ENCODE measurements at regions not wholly inside any gene's neighbourhood (a gene's known extent, or its start where the extent isn't known, plus 50 kb on each side); places are given as distances from the start of the nearest gene placed in this dataset.

- TF ChIP-seq, protein P1, sequence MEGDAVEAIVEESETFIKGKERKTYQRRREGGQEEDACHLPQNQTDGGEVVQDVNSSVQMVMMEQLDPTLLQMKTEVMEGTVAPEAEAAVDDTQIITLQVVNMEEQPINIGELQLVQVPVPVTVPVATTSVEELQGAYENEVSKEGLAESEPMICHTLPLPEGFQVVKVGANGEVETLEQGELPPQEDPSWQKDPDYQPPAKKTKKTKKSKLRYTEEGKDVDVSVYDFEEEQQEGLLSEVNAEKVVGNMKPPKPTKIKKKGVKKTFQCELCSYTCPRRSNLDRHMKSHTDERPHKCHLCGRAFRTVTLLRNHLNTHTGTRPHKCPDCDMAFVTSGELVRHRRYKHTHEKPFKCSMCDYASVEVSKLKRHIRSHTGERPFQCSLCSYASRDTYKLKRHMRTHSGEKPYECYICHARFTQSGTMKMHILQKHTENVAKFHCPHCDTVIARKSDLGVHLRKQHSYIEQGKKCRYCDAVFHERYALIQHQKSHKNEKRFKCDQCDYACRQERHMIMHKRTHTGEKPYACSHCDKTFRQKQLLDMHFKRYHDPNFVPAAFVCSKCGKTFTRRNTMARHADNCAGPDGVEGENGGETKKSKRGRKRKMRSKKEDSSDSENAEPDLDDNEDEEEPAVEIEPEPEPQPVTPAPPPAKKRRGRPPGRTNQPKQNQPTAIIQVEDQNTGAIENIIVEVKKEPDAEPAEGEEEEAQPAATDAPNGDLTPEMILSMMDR (IDR thresholded peaks at IDR 0.05): peak in 1 of 3 experiments; percentile 40
- TF ChIP-seq EP300 (IDR thresholded peaks at IDR 0.05) (no peak), POLR2A (IDR thresholded peaks at IDR 0.05; ENCODE audit: low read depth) (no peak), POLR2AphosphoS5 (IDR thresholded peaks at IDR 0.05) (no peak)
Measured at GRCh38 chr11:11163236-11163635, 189.8 kb downstream of the CSNK2A3 start.

All from esophagus muscularis mucosa (tissue), 4 donors.